ENCODE measurements at regions not wholly inside any gene's neighbourhood (a gene's known extent, or its start where the extent isn't known, plus 50 kb on each side); places are given as distances from the start of the nearest gene placed in this dataset.
"Not testable (repeated sequence)": the region's sequence is repeated elsewhere in the genome, so short reads cannot be mapped to it uniquely, and the experiment has no call there.

DNA sequence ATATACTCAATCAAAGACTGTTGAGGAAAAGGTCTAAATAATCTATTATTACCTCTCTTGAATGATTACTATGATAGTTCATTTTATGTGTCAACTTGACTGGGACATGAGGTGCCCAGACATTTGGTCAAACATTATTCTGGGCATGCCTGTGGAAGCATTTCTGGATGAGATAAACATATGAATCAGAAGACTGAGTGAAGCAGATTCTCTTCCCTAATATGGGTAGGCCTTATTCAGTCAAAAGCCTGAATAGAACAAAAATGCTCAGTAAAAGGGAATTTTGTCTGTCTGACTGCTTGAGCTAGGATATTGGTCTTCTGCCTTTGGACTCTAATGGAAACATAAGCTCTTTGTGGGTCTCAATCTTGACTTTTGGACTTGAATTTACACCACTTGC is 73.3 kb upstream of the SOX13 start:
- DNase-seq = no peak

DNA sequence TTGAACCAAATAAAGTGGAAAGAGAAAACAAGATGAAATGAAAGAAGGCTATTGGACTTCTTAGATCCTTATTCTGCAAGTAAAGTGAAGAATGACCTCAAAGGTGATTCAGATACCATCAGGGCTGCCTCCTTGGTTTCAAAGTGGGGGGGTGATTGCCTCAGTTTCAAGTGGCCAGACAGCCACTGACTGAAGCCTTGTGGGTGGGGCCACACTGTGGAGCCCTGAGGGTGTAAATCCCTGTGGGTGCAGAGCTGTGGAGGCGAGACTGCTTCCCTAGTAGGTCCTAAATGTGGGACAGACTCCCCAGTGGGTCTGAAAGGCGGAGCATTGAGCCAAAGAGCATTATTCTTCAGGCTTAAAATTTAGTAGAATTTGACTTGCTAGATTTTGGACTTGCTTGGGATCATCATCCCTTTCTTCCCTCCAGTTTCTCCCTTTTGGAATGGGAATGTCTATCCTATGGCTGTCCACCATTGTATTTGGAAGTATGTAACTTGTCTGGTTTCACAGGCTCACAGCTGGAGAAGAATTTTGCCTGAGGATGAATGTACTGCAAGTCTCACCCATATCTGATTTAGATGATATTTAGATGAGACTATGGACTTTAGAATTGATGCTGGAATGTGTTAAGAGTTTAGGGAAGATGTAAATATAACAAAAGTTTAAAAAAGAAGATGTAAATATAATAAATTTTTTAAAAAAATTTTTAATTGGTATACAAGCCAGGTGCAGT is 71.6 kb upstream of the SOX13 start:
- no peak for DNase-seq

DNA sequence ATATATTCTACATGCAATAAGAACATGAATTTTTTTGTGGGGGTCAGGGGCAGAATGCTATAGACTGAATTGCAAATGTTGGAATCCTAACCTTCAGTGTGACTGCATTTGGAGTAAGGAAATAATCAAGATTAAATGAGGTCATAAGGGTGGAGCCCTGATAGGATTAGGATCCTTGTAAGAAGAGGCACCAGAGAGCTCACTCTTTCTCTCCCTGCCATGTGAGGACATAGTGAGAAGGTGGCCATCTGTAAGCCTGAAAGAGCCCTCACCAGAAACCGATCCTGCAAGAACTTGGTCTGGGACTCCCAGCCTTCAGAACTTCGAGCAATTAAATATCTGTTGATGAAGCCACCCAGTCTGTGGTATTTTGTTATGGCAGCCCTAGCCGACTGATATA is 70.3 kb upstream of the SOX13 start:
- no peak for DNase-seq

DNA sequence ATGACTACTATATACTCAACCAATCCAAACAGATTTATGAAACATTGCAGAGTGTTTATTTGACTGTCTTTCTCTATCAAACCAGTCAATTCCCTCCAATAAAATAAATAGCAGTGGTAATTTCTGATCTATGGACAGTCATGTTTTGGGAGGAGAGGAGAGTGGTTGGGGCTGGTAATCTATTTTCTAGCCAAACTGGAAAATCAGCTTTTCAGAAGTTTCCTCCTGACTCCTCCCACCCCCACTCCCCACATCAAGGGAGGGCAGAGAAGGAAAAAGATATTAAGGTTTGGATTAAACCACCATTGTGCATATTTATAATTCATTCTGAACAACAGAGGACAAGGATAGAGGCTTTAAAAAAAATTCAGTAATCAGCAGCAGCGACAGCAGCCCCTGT is 69.4 kb upstream of the SOX13 start:
- DNase-seq = no peak

DNA sequence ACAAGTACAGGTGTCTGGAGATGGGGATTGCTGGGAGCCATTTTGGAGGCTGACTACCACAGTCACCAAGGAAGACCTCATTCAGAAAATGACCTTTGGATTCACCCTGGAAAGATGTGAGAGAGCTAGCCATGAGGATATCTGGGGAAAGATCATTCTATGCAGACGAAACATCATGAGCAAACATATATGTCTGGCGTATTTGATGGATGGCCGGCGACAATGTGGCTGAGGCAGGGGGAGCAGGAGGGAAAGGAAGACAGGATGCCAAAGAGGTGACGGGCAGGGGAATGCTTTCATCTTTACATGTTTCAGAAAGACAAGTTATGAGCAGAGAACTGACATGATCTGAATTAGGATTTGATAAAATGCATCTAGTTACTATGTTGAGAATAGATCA is 61.5 kb upstream of the SOX13 start:
- no peak for DNase-seq

DNA sequence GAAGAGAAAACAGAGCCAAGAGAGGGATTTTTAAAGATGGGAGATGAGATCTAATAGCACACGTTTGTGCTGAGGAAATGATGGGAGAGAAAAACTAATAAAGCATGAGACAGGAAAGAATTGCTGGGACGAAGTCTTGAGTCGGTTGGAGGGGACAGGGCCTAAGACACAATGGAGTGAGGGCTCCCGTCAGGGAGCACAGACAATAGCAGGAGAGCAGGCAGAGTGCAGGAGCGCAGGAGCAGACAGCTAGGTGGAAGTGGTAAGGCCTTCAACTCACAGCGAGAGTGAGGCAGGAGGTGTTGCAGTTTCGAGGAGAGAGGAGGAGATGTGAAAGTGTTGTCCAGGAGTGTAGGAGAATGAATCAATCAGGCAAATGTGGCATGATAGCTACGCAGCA is 59.9 kb upstream of the SOX13 start:
- DNase-seq = no peak

DNA sequence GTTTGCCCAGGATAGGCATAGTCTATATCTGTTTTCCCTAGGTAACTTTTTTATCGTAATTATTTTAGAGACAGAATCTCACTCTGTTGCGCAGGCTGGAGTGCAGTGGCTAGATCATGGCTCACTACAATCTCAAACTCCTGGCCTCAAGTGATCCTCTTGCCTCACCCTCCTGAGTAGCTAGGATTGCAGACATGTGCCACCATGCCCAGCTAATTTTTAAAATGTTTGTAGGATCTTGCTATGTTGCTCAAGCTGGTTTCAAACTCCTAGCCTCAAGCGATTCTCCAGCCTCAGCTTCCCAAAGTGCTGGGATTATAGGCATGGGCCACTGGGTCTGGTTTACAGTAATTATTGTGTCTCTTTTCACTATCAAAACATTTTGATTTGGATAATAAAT is 58.6 kb upstream of the SOX13 start:
- no peak for DNase-seq

DNA sequence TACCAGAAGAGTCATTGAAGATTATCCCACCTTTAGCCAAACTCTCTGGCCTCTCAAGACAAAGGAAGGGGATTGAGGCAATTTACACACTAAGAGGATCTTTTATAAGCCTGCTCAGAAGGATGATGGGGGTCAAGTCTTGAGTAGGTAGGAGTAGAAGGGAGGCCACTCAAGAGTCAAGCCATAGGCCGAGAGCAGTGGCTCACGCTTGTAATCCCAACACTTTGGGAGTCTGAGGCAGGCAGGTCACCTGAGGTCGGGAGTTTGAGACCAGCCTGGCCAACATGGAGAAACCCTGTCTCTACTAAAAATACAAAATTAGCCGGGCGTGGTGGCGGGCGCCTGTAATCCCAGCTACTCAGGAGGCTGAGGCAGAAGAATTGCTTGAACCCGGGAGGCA is 58.0 kb upstream of the SOX13 start:
- not testable (repeated sequence) for DNase-seq

DNA sequence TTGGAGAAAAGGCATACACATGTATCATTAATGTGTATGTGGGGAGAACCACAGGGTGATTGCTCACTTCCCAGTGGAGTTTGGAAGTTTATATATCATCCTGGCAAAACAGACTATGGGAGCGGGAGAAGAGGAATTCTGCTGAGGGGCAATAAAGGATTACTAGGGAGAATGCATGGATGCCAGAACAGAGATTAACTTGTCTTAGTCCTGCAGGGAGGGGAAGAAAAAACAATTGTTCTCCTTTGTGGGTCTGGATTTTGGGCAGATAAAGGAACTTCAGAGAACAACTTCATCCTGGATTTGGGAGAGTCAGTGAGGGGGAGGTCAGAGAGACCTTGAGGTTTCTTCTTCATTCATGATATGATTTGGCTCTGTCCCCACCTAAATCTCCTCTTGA is 55.9 kb upstream of the SOX13 start:
- DNase-seq = no peak

DNA sequence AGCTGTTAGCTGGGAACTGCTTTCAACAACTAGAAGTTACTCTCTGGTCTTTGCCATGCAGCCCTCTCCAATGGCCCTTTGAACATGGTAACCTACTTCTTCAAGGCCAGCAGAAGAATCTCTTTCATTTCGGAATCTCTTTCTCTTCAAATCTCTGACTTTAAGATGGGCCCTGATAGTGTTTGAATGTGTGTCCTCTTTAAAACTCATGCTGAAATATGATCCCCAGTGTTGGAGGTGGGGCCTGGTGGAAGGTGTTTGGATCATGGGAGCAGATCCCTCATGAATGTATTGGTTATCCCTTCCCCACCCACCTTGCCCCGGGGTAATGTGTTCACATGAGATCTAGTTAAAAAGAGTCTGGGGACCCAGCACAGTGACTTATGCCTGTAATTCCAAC is 54.5 kb upstream of the SOX13 start:
- DNase-seq = no peak
